Astrocyte of the spinal cord (primary cell): ENCODE measurements at regions not wholly inside any gene's neighbourhood (a gene's known extent, or its start where the extent isn't known, plus 50 kb on each side); places are given as distances from the start of the nearest gene placed in this dataset.

ENCODE experiments used
- DNase-seq: peaks from one replicate; pipeline ENCODE4 v3.0.0; 2011; ENCODE audit warnings: low read depth, low spot score
- H3K4me3 ChIP-seq: 2 replicates; pipeline ENCODE4 v1.5.1; 2011; ENCODE audit warnings: low read depth, mild to moderate bottlenecking, low read length, moderate library complexity
- CTCF ChIP-seq: IDR thresholded peaks from 2 replicates; pipeline ENCODE4 v1.5.1; 2012; ENCODE audit warnings: low read depth, mild to moderate bottlenecking, low read length, inconsistent platforms
- in situ Hi-C: cut with HindIII; loops from 2 replicates; pipeline ENCODE4 v1.10.0; 2017; ENCODE audit warnings: low sequenced_read_pairs

GRCh38 chr11:100459811-100460210, 227.3 kb upstream of the ARHGAP42 start:
- in situ Hi-C loops = no loop called here
- no peak overlapping the region for H3K4me3 ChIP-seq
- no peak for DNase-seq
- TF ChIP-seq CTCF = no peak

DNA sequence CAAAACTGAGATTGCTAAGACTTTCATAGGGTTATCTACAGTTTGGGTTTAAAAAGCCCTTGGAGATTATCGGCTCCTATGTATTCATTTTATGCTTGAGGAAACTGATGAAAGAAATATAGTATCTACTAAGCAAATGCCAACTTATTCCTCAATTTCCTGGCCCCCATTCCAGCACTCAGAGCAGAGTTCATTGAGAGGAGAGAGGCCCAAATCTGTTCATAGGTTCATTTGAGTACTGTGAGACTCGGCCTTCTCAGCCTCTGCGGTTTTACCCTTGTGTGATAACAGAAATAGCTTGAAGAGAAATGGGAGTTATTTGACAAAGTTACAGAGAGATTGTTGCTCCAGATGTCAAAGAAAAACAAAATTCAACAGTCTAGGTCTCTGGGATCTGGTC, 226.7 kb upstream of the ARHGAP42 start:
- no peak for DNase-seq
- TF ChIP-seq CTCF = no peak
- H3K4me3 ChIP-seq = no peak overlapping the region
- in situ Hi-C loops = no loop called here

DNA sequence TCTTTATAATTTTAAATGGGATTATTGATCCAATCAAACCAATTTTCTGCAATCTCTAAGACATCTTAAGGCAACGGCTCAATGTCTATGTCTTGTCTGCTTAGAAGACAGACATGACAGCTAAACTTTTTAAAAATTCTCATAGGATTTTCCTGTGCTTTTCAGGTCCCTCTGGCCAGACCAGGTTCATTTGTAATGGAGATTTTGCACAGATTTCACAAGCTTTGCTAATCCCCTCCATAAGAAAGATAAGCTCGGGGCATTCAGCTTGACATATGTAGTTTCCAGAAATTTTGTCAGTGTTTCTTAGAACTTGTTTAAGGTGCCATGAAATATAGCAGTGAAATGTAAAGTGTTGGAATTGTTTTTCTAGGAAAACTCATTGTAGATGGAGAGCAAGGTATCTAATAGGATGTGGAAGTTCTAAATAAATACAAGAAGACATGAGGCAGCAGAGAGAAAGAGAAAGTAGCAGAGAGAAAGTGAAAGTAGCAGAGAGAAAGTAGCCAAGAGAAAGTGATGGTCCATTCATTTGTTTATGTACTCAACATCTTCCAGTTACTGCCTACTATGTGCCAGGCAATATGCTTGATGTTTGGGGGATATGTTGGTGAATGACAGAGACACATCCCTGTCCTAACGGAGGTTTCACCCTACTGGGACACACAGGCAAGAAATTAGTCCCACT, 219.1 kb upstream of the ARHGAP42 start:
- no peak for TF ChIP-seq CTCF
- in situ Hi-C loops = no loop called here
- no peak overlapping the region for H3K4me3 ChIP-seq
- no peak for DNase-seq

DNA sequence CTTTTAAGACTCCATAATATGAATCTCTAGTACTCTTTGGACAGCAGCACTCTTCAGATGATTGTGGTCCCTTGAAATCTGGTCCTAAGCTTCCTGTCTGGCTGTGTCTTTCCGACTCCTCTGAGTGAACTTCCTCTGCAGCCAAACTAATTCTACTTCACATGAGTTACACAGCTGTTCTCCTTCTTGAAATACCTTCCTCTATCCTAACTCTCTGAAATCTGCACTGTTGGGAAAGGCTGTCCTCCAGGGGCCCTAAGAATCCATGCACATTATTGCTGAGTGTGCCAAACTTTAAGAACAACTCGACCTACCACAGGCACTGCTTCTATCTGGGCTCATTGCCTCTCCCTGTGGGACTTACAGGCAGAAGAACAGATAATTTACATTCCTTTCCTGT, 217.3 kb upstream of the ARHGAP42 start:
- no peak for DNase-seq
- H3K4me3 ChIP-seq = no peak overlapping the region
- TF ChIP-seq CTCF = no peak
- in situ Hi-C loops = no loop called here

GRCh38 chr11:100472727-100473389, 214.2 kb upstream of the ARHGAP42 start:
- no peak overlapping the region for H3K4me3 ChIP-seq
- in situ Hi-C loops = no loop called here
- no peak for DNase-seq
- TF ChIP-seq CTCF = no peak

GRCh38 chr11:100473390-100473740, 213.7 kb upstream of the ARHGAP42 start:
- TF ChIP-seq CTCF = no peak
- no peak overlapping the region for H3K4me3 ChIP-seq
- DNase-seq = no peak
- in situ Hi-C loops = no loop called here
